ENCODE measurements at regions not wholly inside any gene's neighbourhood (a gene's known extent, or its start where the extent isn't known, plus 50 kb on each side); places are given as distances from the start of the nearest gene placed in this dataset.

GRCh38 chr2:150732064-150732463 lies 244.6 kb upstream of the RND3 start:
- DNase-seq (ENCODE audit: low read depth): no peak
- no peak for TF ChIP-seq CTCF (IDR thresholded peaks at IDR 0.05; ENCODE audit: low read depth, low read length, missing control alignments)
- no peak overlapping the region for H3K4me3 ChIP-seq (ENCODE audit: low read depth, low read length)

- no peak overlapping the region for H3K4me3 ChIP-seq (ENCODE audit: low read depth, low read length)
- TF ChIP-seq CTCF (IDR thresholded peaks at IDR 0.05; ENCODE audit: low read depth, low read length, missing control alignments): no peak
- no peak for DNase-seq (ENCODE audit: low read depth)
Observed at GRCh38 chr2:150729495-150729955, 242.1 kb upstream of the RND3 start.

GRCh38 chr2:150718280-150718679 lies 230.8 kb upstream of the RND3 start:
- H3K4me3 ChIP-seq (ENCODE audit: low read depth, low read length): no peak overlapping the region
- no peak for DNase-seq (ENCODE audit: low read depth)
- no peak for TF ChIP-seq CTCF (IDR thresholded peaks at IDR 0.05; ENCODE audit: low read depth, low read length, missing control alignments)

- TF ChIP-seq CTCF (IDR thresholded peaks at IDR 0.05; ENCODE audit: low read depth, low read length, missing control alignments): no peak
- no peak overlapping the region for H3K4me3 ChIP-seq (ENCODE audit: low read depth, low read length)
- DNase-seq (ENCODE audit: low read depth): no peak
Observed at GRCh38 chr2:150716186-150716585, 228.7 kb upstream of the RND3 start.

- H3K4me3 ChIP-seq (ENCODE audit: low read depth, low read length): no peak overlapping the region
- TF ChIP-seq CTCF (IDR thresholded peaks at IDR 0.05; ENCODE audit: low read depth, low read length, missing control alignments): no peak
- no peak for DNase-seq (ENCODE audit: low read depth)
Observed at GRCh38 chr2:150715501-150715900, 228.0 kb upstream of the RND3 start.

GRCh38 chr2:150710916-150711315 lies 223.4 kb upstream of the RND3 start:
- no peak for TF ChIP-seq CTCF (IDR thresholded peaks at IDR 0.05; ENCODE audit: low read depth, low read length, missing control alignments)
- DNase-seq (ENCODE audit: low read depth): no peak
- no peak overlapping the region for H3K4me3 ChIP-seq (ENCODE audit: low read depth, low read length)

GRCh38 chr2:150710041-150710440 lies 222.6 kb upstream of the RND3 start:
- no peak overlapping the region for H3K4me3 ChIP-seq (ENCODE audit: low read depth, low read length)
- no peak for TF ChIP-seq CTCF (IDR thresholded peaks at IDR 0.05; ENCODE audit: low read depth, low read length, missing control alignments)
- no peak for DNase-seq (ENCODE audit: low read depth)

All from GM12864 (cell line).